Esophagus squamous epithelium (tissue), 5 donors: ENCODE measurements at regions not wholly inside any gene's neighbourhood (a gene's known extent, or its start where the extent isn't known, plus 50 kb on each side); places are given as distances from the start of the nearest gene placed in this dataset.

Source experiments
- DNase-seq: peaks from one replicate; lab custom pipeline; 2025; lab: John Stamatoyannopoulos, UW
- H3K27ac ChIP-seq, 4 donors: fragments of 200-600 bp; sonication (generic); one replicate each; pipeline ENCODE4 v1.5.1; 2016 to 2019; ENCODE audit warnings: mild to moderate bottlenecking in 1 of 4
- H3K27me3 ChIP-seq, 4 donors: fragments of 200-600 bp; sonication (generic); 1 replicate in 3 of 4; 2 replicates in 1 of 4; pipeline versions ENCODE4 v1.5.1 to v1.6.0; 2017 to 2021; ENCODE audit warnings: antibody characterized with exemption in 1 of 4
- H3K36me3 ChIP-seq, 3 donors: fragments of 200-600 bp; sonication (generic); one replicate each; pipeline ENCODE4 v1.5.1; 2016 to 2019
- H3K4me1 ChIP-seq, 3 donors: fragments of 200-600 bp; sonication (generic); one replicate each; pipeline ENCODE4 v1.5.1; 2017 to 2019
- H3K4me3 ChIP-seq, 4 donors: fragments of 200-600 bp; sonication (generic); 1 replicate in 3 of 4; 2 replicates in 1 of 4; pipeline ENCODE4 v1.5.1; 2016 to 2019; ENCODE audit warnings: mild to moderate bottlenecking in 2 of 4, moderate library complexity in 1 of 4
- H3K9me3 ChIP-seq, 3 donors: fragments of 200-600 bp; sonication (generic); one replicate each; pipeline ENCODE4 v1.5.1; 2016 to 2019
- POLR2A ChIP-seq, 4 donors: fragments of 450-650 bp; IDR thresholded peaks; one replicate each; pipeline ENCODE4 v1.6.1; 2017; ENCODE audit warnings: antibody characterized with exemption in 4 of 4, mild to moderate bottlenecking in 4 of 4, moderate library complexity in 3 of 4
- WGBS, 2 donors: methylation state at CpG; one replicate each; pipeline ENCODE4 v1.1.5; 2018; 5-methylcytosine and 5-hydroxymethylcytosine counted together
- intact Hi-C: fragments of 100-400 bp; cut with DNase I; formaldehyde crosslinking; loops from one replicate; pipeline ENCODE4 v1.15.0; 2022
- TF ChIP-seq, protein P1 (sequence below), 6 experiments: fragments of 450-650 bp in 4 of 6; fragments of 200-600 bp in 2 of 6; sonication (generic) in 2 of 6; IDR thresholded peaks; one replicate each; pipeline ENCODE4 v1.5.1; 2016 to 2019; ENCODE audit warnings: antibody characterized with exemption in 6 of 6, mild to moderate bottlenecking in 4 of 6, moderate library complexity in 4 of 6
- donor health status: DM: yes; HTN: yes; CAD: no.

DNA sequence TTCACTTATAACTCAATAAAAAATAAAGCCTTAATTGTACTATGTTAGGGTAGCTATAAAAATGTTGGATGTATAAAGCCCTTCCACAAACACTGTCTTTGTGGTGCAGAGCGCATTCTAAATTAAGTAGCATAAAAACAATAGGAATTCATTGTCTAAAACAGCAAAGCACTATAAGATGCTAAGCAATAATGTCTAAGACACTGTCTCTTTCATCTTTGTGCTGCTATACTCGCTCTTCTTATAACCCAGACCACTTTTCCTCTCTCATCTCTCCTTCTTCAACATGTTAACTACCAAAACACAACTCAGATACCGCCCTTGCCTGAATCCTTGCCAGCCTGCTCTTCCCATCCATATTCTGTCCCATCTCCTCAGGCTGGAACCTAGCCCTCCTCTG lies 170.0 kb downstream of the CENPC start:
- intact Hi-C loops: no loop called here

DNA sequence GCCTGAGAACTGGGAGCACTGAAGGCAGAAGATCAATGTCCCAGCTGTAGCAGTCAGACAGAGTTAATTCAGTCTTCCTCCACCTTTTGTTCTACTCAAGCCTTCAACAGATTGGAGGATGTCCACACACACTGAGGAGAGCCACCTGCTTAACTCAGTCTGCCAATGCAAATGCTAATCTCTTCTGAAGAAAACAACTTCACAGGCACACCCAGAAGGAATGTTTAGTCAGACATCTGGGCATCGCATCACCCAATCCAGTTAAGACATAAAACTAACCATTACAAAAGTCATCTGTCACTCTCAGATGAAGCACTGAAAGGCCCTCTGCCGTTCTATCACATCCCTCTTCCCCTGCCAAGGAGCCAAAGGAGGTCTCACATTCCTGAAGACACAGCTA lies 173.7 kb downstream of the CENPC start:
- Histone ChIP-seq H3K27ac (no peak overlapping the region), H3K4me1 (peaks cover 0 to 2% (median 0%) of the 10 kb centered on the region in 3 donors), H3K27me3 (no peaks in the 10 kb centered on the region), H3K4me3 (no peak overlapping the region), H3K36me3 (no peaks in the 10 kb centered on the region), H3K9me3 (no peaks in the 10 kb centered on the region)
- 33 to 61% methylated on average over 2 of the region's 2 CpGs for WGBS, 2 donors
- DNase-seq: no peak
- TF ChIP-seq POLR2A (IDR thresholded peaks at IDR 0.05): no peak
- TF ChIP-seq, protein P1, sequence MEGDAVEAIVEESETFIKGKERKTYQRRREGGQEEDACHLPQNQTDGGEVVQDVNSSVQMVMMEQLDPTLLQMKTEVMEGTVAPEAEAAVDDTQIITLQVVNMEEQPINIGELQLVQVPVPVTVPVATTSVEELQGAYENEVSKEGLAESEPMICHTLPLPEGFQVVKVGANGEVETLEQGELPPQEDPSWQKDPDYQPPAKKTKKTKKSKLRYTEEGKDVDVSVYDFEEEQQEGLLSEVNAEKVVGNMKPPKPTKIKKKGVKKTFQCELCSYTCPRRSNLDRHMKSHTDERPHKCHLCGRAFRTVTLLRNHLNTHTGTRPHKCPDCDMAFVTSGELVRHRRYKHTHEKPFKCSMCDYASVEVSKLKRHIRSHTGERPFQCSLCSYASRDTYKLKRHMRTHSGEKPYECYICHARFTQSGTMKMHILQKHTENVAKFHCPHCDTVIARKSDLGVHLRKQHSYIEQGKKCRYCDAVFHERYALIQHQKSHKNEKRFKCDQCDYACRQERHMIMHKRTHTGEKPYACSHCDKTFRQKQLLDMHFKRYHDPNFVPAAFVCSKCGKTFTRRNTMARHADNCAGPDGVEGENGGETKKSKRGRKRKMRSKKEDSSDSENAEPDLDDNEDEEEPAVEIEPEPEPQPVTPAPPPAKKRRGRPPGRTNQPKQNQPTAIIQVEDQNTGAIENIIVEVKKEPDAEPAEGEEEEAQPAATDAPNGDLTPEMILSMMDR (IDR thresholded peaks at IDR 0.05): no peak
- intact Hi-C loops: no loop called here

More for the DNA sequence above, 170.0 kb downstream of the CENPC start:
- Histone ChIP-seq H3K36me3 (no peaks in the 10 kb centered on the region), H3K27me3 (no peaks in the 10 kb centered on the region), H3K4me1 (no peaks in the 10 kb centered on the region), H3K9me3 (no peaks in the 10 kb centered on the region), H3K4me3 (no peak overlapping the region), H3K27ac (no peak overlapping the region)
- 75 to 83% methylated on average over 3 of the region's 3 CpGs for WGBS, 2 donors
- TF ChIP-seq POLR2A (IDR thresholded peaks at IDR 0.05): no peak
- TF ChIP-seq, protein P1 (IDR thresholded peaks at IDR 0.05): no peak
- DNase-seq: no peak

DNA sequence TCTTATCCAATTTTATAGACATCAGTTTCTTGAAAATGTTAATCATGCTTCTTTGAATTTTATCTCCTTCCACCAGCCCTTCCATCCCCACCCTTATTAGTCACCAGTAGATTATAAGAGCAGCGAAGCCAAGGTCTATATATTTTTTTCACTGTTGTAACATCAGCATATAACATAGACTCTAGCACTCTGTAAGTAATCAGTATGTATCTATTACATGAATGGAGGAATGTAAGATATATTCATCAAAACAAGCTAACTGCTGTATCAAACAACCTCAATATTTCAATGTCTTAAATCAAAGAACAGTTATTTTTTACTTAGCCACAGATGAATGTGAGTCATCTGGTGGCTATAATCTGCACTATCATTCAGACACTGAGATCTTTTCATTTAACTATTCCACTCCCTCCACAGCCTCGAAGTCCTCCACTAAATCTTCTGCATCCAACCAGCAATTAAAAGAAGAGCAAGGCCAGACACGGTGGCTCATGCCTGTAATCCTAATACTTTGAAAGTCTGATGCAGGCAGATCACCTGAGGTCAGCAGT lies 178.9 kb downstream of the CENPC start:
- H3K4me3 ChIP-seq: no peak overlapping the region
- DNase-seq: no peak
- WGBS, 2 donors: 39 to 48% methylated on average over 3 of the region's 3 CpGs
- no peaks in the 10 kb centered on the region for H3K36me3 ChIP-seq
- H3K9me3 ChIP-seq: peaks cover 0 to 11% (median under 1%) of the 10 kb centered on the region in 3 donors
- TF ChIP-seq, protein P1 (IDR thresholded peaks at IDR 0.05): no peak
- no peak for TF ChIP-seq POLR2A (IDR thresholded peaks at IDR 0.05)
- peaks cover 0 to 17% (median 0%) of the 10 kb centered on the region in 3 donors for H3K4me1 ChIP-seq
- no peak overlapping the region for H3K27ac ChIP-seq
- no peaks in the 10 kb centered on the region for H3K27me3 ChIP-seq
- intact Hi-C loops: no loop called here

DNA sequence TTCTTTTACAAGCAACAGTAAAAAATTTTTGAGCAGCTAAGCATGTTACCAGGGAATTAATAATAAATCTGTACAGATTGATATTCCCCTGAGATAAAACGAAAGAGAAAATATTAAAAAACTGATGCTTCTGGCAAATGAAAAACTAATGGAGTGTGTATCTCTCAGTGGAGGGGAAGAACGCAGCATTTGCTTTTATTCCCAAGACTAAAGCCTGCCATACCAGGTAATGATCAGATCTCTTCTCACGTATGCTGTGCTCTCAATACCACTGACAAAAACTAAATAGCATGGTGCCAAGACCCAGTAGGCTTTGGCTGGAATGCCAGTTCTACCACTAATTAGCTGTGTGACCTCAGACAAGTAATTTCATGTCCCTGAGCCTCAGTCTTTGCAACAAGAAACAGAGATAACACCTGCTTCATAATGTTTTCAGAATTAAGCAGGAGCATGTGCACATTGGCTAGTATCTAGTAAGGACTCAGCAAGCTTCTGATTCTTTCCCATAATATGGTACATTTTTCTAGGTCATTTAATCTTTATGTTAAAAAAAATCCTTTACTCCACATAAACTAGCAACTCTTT lies 179.6 kb downstream of the CENPC start:
- no peak for DNase-seq
- intact Hi-C loops: no loop called here
- Histone ChIP-seq H3K27ac (no peak overlapping the region), H3K36me3 (no peaks in the 10 kb centered on the region), H3K4me3 (no peak overlapping the region), H3K9me3 (peaks cover 0 to 16% (median 5%) of the 10 kb centered on the region in 3 donors), H3K4me1 (peaks cover 0 to 17% (median 0%) of the 10 kb centered on the region in 3 donors), H3K27me3 (no peaks in the 10 kb centered on the region)
- TF ChIP-seq, protein P1 (IDR thresholded peaks at IDR 0.05): no peak
- TF ChIP-seq POLR2A (IDR thresholded peaks at IDR 0.05): no peak
- 31 to 41% methylated on average over 3 of the region's 3 CpGs for WGBS, 2 donors

DNA sequence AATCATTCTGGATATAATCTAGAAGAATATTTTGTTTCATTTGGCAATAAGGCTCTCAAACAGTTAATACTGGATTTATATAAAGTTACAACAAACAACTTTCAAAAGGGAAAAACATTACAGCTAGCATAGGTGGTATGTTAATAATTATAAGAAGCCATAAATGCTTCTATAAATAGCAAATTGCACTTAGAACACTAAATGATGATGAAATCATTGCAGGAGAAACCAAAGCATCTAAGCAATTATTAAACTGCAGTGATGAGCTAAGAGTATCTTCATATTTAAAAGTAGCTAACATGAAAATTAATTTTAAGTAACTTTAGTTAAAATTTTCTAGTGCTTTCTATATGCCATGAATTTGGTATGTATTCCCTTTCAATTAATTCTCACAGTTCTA lies 189.5 kb downstream of the CENPC start:
- Histone ChIP-seq H3K27me3 (no peaks in the 10 kb centered on the region), H3K4me3 (no peak overlapping the region), H3K27ac (no peak overlapping the region), H3K36me3 (no peaks in the 10 kb centered on the region), H3K9me3 (no peaks in the 10 kb centered on the region), H3K4me1 (no peaks in the 10 kb centered on the region)
- no peak for TF ChIP-seq POLR2A (IDR thresholded peaks at IDR 0.05)
- TF ChIP-seq, protein P1 (IDR thresholded peaks at IDR 0.05): no peak
- intact Hi-C loops: no loop called here
- DNase-seq: no peak
